NCI-H748 (cell line): ENCODE measurements at regions not wholly inside any gene's neighbourhood (a gene's known extent, or its start where the extent isn't known, plus 50 kb on each side); places are given as distances from the start of the nearest gene placed in this dataset.
"Not testable (repeated sequence)": the region's sequence is repeated elsewhere in the genome, so short reads cannot be mapped to it uniquely, and the experiment has no call there.

Source experiments
- DNase-seq: peaks from one replicate; lab custom pipeline; 2025; ENCODE audit not compliant: unreplicated experiment; lab: John Stamatoyannopoulos, UW

DNA sequence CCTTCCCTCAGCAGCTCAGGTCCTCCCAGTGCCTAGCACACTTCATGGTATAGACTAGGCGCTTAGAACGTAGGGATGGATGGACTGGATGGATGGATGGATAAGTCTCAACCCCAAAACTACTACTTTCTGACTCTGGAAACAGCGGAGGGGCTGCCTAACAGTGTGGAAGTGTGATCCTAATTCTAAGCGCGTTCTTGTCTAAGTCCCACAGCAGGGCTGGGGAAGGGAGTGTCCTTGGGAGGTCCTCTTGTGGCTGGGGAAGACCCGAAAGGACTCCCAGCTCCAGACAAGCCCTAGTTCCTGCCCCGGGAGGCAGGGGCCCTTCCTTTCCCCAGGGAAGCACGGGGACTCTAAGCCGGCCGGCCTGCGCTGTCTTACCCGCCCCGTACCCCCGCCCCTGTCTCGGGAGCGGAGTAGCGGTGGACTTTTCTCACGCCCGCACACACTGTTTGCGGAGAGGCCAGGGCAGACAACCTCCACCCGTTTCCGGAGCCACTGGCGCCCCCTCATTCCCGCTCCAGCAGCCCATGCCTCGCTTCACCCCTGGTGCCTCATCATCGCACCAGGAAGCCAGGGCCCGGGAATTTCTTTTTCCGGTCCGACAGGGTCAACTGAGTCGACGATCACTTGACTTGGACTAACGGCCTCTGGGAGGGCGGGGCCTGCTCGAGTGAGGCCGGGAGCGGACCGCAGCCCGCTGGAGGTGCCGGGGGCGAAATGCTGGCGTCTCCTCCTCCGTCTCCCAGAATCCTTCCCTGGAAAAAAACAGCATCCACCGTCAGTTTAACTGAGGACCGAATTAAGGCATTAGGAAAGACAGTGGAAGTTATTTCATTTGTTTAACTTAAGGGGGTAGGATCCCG, 133.3 kb downstream of the TBC1D2B start:
- peak; percentile 52 for DNase-seq

DNA sequence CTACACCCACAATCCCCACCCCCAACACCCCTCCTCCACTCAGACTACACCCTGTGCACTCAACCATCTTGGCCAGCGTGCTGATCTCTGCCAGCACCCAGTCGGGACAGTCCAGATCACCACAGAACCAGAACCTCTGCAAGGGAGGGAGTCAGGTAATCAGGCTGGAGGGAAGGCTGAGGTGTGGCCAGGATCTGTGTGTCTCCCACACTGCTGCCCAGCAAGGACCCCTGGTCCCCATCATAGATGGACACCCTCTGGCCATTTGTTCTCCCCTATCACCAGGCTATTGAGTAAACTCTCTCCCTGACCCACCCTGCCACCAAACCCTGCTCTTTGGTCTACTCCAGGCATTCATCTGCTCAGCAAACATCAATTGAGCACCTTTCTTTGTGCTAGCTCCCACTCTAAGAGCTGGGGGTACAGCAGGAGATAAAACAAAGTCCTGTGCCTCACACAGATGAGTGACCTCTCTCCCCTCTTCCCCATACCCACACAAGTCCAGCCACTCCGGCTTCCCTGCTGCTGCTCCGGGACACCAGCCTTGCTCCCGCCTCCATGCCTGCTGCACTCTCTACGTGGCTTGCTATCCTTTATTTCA, 134.8 kb downstream of the TBC1D2B start:
- no peak for DNase-seq

DNA sequence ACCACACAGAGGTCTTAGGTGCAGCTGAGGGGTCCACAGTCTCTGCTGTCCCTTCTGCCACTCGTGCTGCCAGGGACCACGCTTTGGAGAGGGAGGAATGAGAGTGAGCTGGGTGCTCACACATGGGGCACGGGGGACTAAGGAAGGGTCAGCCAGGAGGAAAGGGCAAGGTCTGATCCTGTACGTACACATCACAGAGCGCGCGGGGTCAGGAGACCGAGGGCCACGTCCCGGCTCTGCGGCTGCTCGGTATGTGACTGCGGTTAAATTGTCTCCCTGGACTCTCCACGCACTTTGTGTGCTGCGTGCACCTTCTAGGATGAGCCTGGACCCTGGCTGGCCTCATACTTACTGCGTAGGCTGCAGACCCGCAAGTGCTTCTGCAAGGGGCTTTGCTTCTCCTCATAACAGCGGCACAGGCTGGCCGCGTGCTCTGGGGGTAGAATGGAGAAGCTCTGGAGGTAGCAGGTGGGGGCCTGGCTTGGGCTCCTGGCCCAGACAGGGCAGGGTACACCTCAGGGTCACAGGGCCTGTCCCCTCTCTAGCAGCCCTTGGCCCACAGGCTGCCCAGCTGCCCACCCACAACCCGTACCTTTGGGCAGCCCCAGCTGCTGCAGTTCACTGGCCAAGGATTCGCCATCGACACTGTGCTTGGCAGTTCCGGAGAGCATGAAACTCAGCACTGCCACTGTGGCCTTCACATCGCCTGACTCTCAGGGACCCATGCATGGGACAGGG, 136.3 kb downstream of the TBC1D2B start:
- DNase-seq, result not testable (repeated sequence)

DNA sequence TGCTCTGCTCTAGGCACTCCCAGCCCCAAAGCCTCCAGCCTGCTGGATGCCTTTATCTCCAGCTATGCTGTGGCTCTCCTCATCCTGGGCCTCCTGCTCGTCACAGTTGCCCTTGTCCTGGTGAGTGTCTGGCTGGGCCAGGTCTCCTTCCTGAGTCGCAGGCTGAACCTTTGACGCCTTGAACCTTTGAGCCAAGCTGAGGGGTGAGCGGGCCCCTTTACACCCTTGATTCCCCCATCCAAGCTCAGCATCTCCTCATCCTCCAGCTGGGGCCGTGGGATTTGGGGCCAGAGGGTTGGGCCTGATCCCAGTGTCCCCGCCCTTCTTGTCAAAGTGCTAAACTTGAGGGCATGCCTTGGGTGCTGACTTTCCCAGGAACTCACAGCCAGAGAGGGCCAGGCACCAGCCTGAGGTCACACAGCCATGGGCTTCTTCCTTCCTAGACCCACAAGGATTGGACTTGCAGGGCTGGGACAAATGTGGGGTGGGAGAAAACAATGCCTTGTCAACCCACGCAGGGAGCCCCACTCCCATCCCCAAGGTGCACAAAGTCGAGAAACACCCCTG, 137.0 kb downstream of the TBC1D2B start:
- no peak for DNase-seq

DNA sequence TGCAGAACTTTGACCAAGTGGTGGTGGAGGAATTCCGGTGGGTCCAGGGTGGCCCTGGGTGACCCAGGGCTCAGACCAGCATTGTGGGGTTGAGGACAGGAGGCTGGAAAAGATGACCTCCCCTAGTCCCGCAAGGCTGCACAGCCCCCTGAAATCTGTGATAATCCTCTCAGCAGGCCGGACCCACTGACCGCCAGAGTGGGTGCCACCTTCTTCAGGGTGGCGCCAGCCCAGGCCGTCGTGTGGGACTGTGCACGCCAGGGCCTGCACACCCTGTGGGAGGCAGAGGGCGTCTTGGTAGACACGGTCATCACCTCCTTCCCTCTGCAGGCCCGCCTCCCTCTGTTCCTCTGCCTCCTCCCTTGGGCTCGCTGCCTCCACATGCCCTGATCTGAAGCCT, 137.7 kb downstream of the TBC1D2B start:
- DNase-seq, result no peak

DNA sequence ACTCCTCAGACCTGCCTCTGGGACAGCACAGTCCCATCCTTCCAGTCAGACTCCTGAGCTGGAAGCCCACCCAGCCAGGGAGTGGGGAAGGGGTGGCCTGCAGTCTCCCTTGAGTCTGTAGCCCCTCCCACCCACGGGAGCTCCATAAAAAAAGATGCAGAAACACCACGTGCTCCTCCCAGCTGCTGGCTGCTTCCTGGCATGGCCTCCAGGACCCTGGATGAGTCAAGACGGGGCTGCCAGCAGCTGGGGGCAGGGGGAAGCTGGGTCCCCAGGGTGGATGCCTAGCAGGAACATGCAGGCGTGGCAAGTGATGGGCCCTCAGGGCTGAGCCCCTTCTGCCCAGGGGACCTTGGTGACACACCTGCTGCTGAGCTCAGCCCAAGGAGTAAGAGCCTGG, 138.5 kb downstream of the TBC1D2B start:
- DNase-seq, result not testable (repeated sequence)

DNA sequence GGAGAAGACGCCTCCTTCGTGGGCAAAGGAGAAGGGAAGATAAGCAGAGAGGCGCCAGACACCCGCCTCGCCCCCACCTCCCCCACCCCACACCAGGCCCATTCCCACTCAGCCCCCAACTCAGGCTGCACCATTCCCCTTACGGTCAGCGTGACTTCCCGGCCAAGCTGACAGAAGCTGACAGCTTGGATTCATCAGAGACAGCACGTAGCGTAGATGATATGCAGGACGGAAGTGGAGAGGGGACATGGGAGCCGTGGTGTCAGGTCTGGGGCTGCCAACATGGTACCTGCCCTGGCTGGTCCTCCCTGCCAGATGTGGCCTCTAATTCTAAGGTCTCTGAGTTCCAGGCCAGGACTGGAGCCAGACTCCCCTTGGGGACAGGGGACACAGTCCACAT, 139.0 kb downstream of the TBC1D2B start:
- not testable (repeated sequence) for DNase-seq

DNA sequence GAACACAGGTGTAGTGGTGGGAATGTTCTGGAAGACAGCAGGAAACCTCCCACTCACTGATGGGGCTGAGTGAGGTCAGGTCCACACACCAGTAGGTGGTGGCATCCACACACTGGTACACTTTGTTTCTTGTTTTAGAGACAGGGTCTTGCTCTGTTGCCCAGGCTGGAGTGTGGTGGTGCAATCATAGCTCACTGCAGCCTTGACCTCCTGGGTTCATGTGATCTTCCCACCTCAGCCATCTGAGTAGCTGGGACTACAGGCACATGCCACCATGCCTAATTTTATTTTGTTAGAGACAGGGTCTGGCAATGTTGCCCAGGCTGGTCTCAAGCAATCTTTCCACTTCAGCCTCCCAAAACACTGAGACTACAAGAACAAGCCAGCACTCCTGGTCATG, 140.9 kb downstream of the TBC1D2B start:
- not testable (repeated sequence) for DNase-seq

DNA sequence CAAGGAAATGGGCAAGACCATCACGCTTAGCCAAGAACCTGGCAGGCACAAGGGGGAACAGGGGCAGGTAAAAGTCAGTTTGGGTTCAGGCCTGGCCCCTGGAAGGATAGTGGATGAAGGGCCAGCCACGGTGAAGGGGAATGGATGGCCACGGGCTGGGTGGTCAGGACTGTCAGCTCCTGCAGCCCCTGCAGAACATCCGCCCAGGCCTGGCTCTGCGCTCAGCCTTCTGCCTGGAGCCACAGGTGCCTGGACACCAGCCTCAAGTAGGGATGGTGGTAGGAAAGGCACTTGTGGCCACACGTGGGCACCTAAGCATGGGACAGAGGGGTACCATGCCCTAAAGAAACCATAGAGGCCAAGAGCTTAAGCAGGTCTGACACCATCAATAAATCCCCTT, 143.0 kb downstream of the TBC1D2B start:
- not testable (repeated sequence) for DNase-seq

DNA sequence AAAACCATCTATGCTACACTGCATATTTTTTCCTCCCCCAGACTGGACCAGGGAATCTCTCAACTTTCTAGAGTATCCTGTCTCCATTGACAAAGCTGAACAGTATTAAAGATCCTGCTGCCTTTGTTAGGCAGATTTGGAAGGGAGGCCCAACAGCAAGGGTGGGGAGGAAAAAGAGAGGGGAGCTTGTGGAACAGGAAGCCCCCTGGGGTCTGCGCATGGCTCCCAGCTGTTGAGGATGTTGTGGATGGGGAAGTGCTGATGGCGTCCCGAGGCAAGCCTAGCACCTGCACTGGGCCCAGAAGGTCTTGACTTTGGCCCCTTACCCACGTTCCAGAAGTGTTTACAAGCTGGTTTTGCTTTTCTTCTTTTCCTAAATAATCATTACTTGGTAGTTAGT, 146.6 kb downstream of the TBC1D2B start:
- not testable (repeated sequence) for DNase-seq

DNA sequence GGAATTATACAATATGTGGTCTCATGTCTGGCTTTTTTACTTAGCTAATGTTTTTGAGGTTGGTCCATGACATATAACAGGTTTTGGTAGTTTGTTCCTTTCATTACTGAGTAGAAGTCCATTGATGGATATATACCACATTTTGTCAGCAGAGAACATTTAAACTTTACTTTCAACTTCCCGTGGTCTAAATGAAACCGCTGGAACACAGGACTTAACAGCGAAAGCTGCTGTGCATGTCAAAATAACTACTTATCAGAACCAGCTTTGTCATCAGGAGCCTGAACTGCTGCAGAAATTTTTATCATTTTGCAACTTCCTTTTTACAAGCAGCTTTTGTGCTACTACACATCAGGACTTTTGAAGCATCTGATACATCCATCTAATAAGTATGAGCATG, 147.0 kb downstream of the TBC1D2B start:
- DNase-seq, result not testable (repeated sequence)

DNA sequence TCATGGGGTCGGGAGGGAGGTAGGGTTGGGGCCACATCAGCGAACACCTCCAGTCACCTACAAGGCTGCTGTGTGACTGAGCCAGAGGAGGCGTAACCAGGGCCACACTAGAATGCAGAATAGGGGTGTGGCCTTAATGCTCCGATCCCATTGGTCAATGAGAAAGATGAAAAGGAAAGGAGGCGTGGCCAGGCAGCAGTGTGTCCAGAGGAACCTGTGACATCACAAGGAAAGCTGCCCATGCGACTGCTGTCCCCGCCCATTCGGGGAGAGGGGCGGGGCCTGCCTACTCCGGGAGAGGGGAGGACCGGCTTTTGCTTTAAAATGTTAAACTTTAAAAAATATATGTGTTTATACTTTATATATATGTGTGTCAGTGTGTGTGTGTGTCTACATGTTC, 150.7 kb downstream of the TBC1D2B start:
- peak; percentile 7 for DNase-seq

DNA sequence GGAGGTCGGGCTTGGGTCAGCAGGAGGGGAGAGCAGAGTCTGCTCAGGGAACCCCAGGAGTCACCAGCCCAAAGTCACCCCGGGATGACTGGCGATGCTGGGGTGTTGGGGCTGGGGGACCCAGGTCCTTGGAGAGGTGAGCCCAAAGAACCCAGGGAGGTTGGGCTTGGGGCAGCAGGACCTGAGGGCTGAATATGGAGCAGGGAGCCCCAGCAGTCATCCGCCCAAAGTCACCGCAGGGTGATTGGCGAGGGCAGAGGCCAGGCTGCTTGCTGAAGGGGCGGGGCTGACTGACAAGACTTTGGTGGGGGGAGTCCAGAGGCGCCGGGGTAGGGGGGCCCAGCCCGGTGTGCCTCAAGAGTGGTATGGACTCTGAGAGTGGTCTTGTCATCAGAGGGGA, 151.2 kb downstream of the TBC1D2B start:
- DNase-seq, result not testable (repeated sequence)

DNA sequence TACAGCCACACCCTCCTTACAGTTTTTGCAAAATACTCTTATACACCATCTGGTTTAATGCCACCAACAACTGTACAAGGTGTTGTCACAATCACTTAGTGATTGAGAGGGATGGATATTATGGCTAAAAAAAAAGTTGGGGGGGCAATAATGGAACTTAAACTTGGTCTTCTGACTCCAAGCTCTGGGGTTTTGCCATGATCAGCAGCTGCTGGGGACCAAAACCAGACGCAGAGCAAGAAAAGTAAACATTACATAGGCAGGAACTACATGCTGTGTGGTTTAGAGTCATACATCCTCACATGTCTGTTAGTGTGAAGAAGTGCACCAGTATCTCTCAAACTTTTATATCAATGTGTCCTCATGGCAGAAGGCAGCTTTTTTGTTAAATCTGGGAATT, 152.4 kb downstream of the TBC1D2B start:
- DNase-seq, result peak; percentile 2

DNA sequence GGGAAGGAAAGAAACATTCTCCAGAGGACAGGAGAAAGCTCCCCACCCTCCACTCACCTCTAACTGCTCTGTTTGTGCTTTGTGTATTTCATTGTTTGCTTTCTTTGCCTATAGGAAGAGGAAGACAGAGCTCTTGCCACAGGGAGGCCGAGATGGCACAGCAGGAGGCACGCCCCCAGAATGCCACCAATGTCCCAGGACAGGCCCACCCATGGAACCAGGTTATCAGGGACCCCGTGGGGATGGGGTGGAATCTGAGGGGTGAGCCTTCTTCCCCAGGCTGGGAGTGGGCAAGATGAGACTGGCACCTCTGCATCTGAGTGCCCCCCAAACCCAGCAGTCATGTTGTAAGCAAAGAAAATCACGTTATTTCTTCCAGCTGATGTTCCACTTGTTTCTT, 155.8 kb downstream of the TBC1D2B start:
- DNase-seq, result no peak

DNA sequence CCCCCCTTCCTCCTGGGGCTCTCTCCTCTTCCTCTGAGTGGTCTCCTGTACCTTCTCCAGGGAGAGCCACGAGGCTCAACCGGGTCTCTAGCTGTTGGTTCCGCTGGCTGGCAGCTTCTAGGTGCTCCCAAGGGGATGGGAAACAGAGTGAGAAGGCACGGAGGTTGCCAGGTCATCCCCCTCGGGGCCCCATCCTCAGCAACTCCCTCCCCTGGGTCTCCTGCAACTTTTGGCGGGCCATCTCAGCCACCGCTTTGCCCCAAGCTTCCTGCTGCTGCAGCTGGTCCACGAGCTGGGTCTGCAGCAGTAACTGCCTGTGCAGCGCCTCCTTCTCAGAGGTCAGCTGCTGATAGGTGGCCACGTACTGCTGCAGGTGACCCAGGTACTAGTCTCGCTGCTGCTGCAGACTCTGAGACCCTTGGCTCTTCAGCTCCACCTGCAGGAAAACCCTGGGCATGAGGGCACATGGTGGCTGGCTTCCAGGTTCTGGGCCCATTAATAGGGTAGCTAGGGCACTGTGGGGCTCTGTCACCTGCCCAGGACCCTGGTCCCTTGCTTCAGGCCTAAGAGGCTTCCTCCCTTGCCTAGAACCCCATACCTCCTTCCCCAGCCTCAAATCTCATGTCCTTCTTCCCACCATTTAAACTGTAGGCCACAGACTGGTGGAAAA, 160.4 kb downstream of the TBC1D2B start:
- not testable (repeated sequence) for DNase-seq

DNA sequence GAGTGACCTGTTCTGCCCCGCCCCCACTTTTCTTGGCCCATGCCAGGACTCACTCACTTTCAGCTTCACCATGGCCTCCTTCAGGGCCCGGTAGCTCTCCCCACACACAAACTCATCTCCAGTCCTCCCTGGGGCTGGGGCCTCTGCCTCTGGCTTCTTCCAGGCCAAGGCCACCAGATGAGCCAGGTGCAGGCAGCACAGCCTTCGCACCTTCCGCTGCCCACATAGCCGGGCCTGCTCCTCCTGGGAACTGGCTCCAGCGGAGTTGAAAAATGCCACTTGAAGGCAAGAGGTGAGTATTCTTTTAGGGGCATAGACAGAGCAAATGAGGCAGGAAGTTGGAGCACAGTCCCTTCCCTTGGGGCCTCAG, 161.6 kb downstream of the TBC1D2B start:
- not testable (repeated sequence) for DNase-seq

DNA sequence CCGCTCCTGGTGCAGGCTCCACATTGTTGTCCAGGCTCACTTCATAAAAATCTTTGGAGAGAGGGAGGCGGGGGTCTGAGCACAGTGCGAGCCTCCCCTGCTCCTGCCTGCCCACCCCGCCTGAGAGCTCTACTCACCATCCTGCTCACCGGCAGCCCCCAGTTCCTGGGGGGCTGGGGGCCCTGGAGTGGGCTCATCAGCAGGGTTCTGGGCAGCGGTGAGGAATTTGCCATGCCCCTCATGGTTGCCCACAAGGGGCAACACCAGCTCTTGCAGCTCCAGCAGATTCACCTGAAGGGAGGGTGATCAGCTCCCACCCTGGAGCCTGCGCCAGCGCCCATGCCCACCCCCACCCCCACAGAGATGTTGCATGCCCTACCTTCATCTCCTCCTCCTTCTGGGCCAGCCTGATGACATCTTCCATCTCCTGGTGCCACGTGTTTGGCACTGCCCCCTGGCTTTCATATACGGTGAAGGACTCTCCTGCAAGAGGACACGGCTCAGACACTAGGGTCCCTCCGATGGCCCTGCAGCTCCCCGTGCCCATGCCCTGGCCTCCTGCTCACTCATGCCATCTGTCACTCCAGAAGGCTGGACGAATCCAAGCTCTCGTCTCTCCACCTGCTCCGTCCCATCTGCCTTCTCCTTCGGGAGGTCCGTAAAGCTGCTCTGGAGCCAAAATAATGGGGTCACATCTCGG, 162.1 kb downstream of the TBC1D2B start:
- no peak for DNase-seq

DNA sequence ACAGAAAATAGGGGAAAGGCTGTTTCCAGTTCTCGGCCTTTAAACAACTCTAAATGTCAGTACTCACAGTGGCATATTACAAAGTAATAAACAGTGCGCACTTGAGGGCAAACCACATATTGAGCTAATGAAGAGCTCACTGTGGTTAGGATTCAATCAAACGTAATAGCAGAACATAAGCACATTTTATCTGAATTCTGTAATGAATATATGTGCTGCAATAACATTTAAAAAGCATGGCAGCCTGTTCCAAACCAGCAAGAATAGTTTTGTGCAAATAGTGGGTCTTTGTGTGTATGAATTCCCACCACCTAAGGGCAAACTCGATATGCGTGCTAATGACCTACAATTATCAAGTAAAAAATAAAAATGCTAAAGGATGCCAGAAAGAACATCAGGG, 163.0 kb downstream of the TBC1D2B start:
- DNase-seq, result not testable (repeated sequence)
